Activated CD8-positive, alpha-beta T cell treated with anti-CD3 and anti-CD28 coated beads for 36 hours (primary cell): ENCODE measurements at regions not wholly inside any gene's neighbourhood (a gene's known extent, or its start where the extent isn't known, plus 50 kb on each side); places are given as distances from the start of the nearest gene placed in this dataset.

ENCODE experiments used
- ATAC-seq: fragments of 200-7000 bp; cut with Tn5 transposase; one replicate; pipeline ENCODE4 v1.10.0; 2021; ENCODE audit warnings: mild to moderate bottlenecking, moderate library complexity
- CTCF ChIA-PET: fragments of 350-600 bp; sonication (Branson Sonifier 250); formaldehyde crosslinking; loops from one replicate; lab custom pipeline; 2021; ENCODE audit warnings: antibody characterized with exemption; lab: Charles Lee
- POLR2A ChIA-PET: fragments of 350-600 bp; sonication (Branson Sonifier 250); formaldehyde crosslinking; loops from one replicate; lab custom pipeline; 2021; ENCODE audit warnings: antibody characterized with exemption; lab: Charles Lee
- DNase-seq: peaks from one replicate; pipeline ENCODE4 v3.0.0-alpha.2; 2020
- H3K27ac Mint-ChIP-seq: one replicate; pipeline ENCODE4 v1.8.0; 2021; ENCODE audit warnings: mild to moderate bottlenecking, mixed read lengths
- H3K27me3 Mint-ChIP-seq: one replicate; pipeline ENCODE4 v1.8.0; 2021; ENCODE audit warnings: mixed read lengths
- H3K36me3 Mint-ChIP-seq: one replicate; pipeline ENCODE4 v1.8.0; 2021; ENCODE audit warnings: low read depth, mixed read lengths
- H3K4me1 Mint-ChIP-seq: one replicate; pipeline ENCODE4 v1.8.0; 2021; ENCODE audit warnings: low read depth, mixed read lengths
- H3K4me3 Mint-ChIP-seq: one replicate; pipeline ENCODE4 v1.8.0; 2021; ENCODE audit warnings: mild to moderate bottlenecking, moderate library complexity, mixed read lengths
- H3K9me3 Mint-ChIP-seq: one replicate; pipeline ENCODE4 v1.8.0; 2021; ENCODE audit warnings: mixed read lengths
- CTCF ChIP-seq: fragments of 200-600 bp; IDR thresholded peaks from one replicate; pipeline ENCODE4 v1.8.0; 2022; ENCODE audit warnings: antibody characterized with exemption, mild to moderate bottlenecking
- intact Hi-C: fragments of 100-400 bp; cut with micrococcal nuclease; formaldehyde crosslinking; loops from one replicate; pipeline ENCODE4 v1.10.0; 2022

- ATAC-seq (no peak), DNase-seq (no peak)
- ChIA-PET CTCF (interaction anchor here (1.2 kb wide), 1 partner anchor 9 kb away, joined by 3 read pairs; no protein-coding TSS in a partner anchor), POLR2A (no interaction called here)
- Mint-ChIP-seq H3K36me3 (no peaks in the 10 kb centered on the region), H3K4me3 (no peak overlapping the region), H3K9me3 (no peaks in the 10 kb centered on the region), H3K27ac (no peak overlapping the region), H3K4me1 (no peaks in the 10 kb centered on the region), H3K27me3 (no peaks in the 10 kb centered on the region)
- intact Hi-C loops: no loop called here
- no peak for TF ChIP-seq CTCF
Observed at GRCh38 chr2:146124741-146125140, 1604.8 kb upstream of the ZEB2 start.

DNA sequence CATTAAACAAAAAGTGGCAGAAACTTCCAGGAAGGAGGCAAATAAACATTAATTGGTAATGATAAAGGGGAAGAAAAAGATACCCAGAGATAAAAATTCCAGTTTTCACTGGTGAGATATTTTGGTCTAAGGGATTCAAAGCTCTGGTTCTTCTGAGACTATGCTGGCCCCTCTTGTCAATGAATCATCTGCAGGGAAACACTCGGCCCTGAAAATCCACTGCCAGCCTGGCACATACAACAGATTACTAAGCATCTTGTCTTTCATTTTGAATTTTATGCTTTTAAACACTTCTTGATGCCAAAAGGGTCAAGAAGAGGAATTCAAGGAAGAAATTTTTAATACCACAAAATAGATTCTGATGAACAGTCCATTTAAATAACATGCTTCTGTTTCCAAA is 1603.8 kb upstream of the ZEB2 start:
- no peak overlapping the region for H3K4me3 Mint-ChIP-seq
- H3K36me3 Mint-ChIP-seq: no peaks in the 10 kb centered on the region
- no peak overlapping the region for H3K27ac Mint-ChIP-seq
- TF ChIP-seq CTCF: no peak
- POLR2A ChIA-PET: no interaction called here
- no peaks in the 10 kb centered on the region for H3K9me3 Mint-ChIP-seq
- no peak for DNase-seq
- H3K4me1 Mint-ChIP-seq: no peaks in the 10 kb centered on the region
- CTCF ChIA-PET: no interaction called here
- no peak for ATAC-seq
- intact Hi-C loops: no loop called here
- no peaks in the 10 kb centered on the region for H3K27me3 Mint-ChIP-seq

- H3K36me3 Mint-ChIP-seq: no peaks in the 10 kb centered on the region
- ATAC-seq: no peak
- CTCF ChIA-PET: no interaction called here
Observed at GRCh38 chr2:146123256-146123655, 1603.3 kb upstream of the ZEB2 start.

GRCh38 chr2:146119586-146119985 is 1599.7 kb upstream of the ZEB2 start:
- no peaks in the 10 kb centered on the region for H3K27me3 Mint-ChIP-seq

More at GRCh38 chr2:146123256-146123655, 1603.3 kb upstream of the ZEB2 start:
- POLR2A ChIA-PET: no interaction called here
- intact Hi-C loops: no loop called here
- Mint-ChIP-seq H3K27me3 (no peaks in the 10 kb centered on the region), H3K4me1 (no peaks in the 10 kb centered on the region), H3K9me3 (no peaks in the 10 kb centered on the region), H3K4me3 (no peak overlapping the region), H3K27ac (no peak overlapping the region)
- no peak for TF ChIP-seq CTCF
- no peak for DNase-seq

DNA sequence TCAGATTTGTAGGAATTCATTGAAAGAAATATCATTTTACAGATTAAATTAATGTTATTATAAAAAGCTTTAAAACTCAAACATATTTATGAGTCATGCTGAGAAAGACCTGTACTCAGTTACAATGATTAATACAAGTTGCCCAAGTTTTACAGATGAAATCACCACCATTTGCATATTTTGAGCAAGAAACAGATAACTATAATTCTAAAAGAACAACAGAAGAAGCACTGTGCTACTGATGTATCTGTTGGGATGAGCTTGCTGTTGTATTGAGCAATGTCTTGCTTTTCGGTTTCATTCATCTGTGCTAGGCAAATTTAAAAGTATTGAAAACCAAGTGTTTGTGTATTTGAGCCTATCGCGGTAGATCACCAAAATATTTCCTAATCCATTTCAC is 1589.1 kb upstream of the ZEB2 start:
- POLR2A ChIA-PET: no interaction called here
- intact Hi-C loops: no loop called here
- no peak overlapping the region for H3K4me3 Mint-ChIP-seq
- DNase-seq (no peak), ATAC-seq (no peak)
- no peaks in the 10 kb centered on the region for H3K9me3 Mint-ChIP-seq
- H3K36me3 Mint-ChIP-seq: no peaks in the 10 kb centered on the region
- no peaks in the 10 kb centered on the region for H3K27me3 Mint-ChIP-seq
- H3K27ac Mint-ChIP-seq: no peak overlapping the region
- CTCF ChIA-PET: no interaction called here
- H3K4me1 Mint-ChIP-seq: no peaks in the 10 kb centered on the region
- no peak for TF ChIP-seq CTCF

More at GRCh38 chr2:146119586-146119985, 1599.7 kb upstream of the ZEB2 start:
- Mint-ChIP-seq H3K4me3 (no peak overlapping the region), H3K9me3 (no peaks in the 10 kb centered on the region), H3K36me3 (no peaks in the 10 kb centered on the region), H3K27ac (no peak overlapping the region), H3K4me1 (no peaks in the 10 kb centered on the region)
- ATAC-seq (no peak), DNase-seq (no peak)
- intact Hi-C loops: loop anchor here (1.0 kb wide), 1 partner anchor 15 kb away; no protein-coding TSS in a partner anchor
- ChIA-PET POLR2A (no interaction called here), CTCF (no interaction called here)
- no peak for TF ChIP-seq CTCF
